SK-N-SH (cell line): ENCODE measurements at regions not wholly inside any gene's neighbourhood (a gene's known extent, or its start where the extent isn't known, plus 50 kb on each side); places are given as distances from the start of the nearest gene placed in this dataset.

Experiments used
- CTCF ChIA-PET: fragments of 300-600, 350-600 bp; formaldehyde crosslinking; extraction: SDS; loops from one replicate; lab custom pipeline; 2021; lab: Yijun Ruan, JAX
- POLR2A ChIA-PET: fragments of 350-600 bp; sonication (Branson Sonifier 250); formaldehyde crosslinking; extraction: SDS; loops from one replicate; lab custom pipeline; 2020; ENCODE audit warnings: antibody characterized with exemption, inconsistent platforms; lab: Yijun Ruan, JAX
- DNase-seq: peaks from one replicate; pipeline ENCODE4 v3.0.0; 2012
- H2AFZ ChIP-seq: fragments of 200-600 bp; sonication (generic); 2 replicates; pipeline ENCODE4 v1.8.1; 2016; ENCODE audit warnings: antibody characterized with exemption, mild to moderate bottlenecking, low read depth
- H3F3A ChIP-seq: fragments of 200-600 bp; sonication (generic); replicated peaks from 2 replicates; pipeline ENCODE3; 2016; ENCODE audit warnings: antibody characterized with exemption, mild to moderate bottlenecking; ENCODE audit not compliant: insufficient read depth
- H3K27ac ChIP-seq, 2 experiments: fragments of 200-500 bp in 1 of 2; fragments of 200-600 bp in 1 of 2; sonication (Bioruptor generic) in 1 of 2; sonication (generic), shearing (Covaris generic) in 1 of 2; 2 replicates each; pipeline versions ENCODE4 v1.5.1 to v1.6.1; 2014 to 2016; ENCODE audit warnings: low read depth in 2 of 2, inconsistent platforms in 1 of 2, low read length in 1 of 2, mild to moderate bottlenecking in 1 of 2, mixed read lengths in 1 of 2
- H3K27me3 ChIP-seq: fragments of 200-600 bp; sonication (generic), shearing (Covaris generic); 2 replicates; pipeline ENCODE4 v1.6.1; 2016; ENCODE audit warnings: mixed run types; ENCODE audit not compliant: insufficient read depth
- H3K36me3 ChIP-seq, 2 experiments: fragments of 200-500 bp in 1 of 2; fragments of 200-600 bp in 1 of 2; sonication (Bioruptor generic) in 1 of 2; sonication (generic) in 1 of 2; replicated peaks in 1 of 2; 2 replicates each; pipeline versions ENCODE3 to v1.5.1; 2014 to 2016; ENCODE audit warnings: low read length in 1 of 2, mild to moderate bottlenecking in 1 of 2; ENCODE audit not compliant: insufficient read depth in 2 of 2, control insufficient read depth in 1 of 2
- H3K4me1 ChIP-seq, 2 experiments: fragments of 200-500 bp in 1 of 2; fragments of 200-600 bp in 1 of 2; sonication (Bioruptor generic) in 1 of 2; sonication (generic), shearing (Covaris generic) in 1 of 2; 2 replicates each; pipeline versions ENCODE4 v1.5.1 to v1.6.1; 2014 to 2016; ENCODE audit warnings: low read depth in 1 of 2, low read length in 1 of 2, mixed run types in 1 of 2; ENCODE audit not compliant: insufficient read depth in 2 of 2, control insufficient read depth in 1 of 2
- H3K4me2 ChIP-seq: fragments of 200-600 bp; sonication (generic), shearing (Covaris generic); 2 replicates; pipeline ENCODE4 v1.6.1; 2017; ENCODE audit warnings: mixed run types
- H3K4me3 ChIP-seq, 2 experiments: fragments of 200-500 bp in 1 of 2; fragments of 200-600 bp in 1 of 2; sonication (Bioruptor generic) in 1 of 2; sonication (generic), shearing (Covaris generic) in 1 of 2; 2 replicates each; pipeline versions ENCODE4 v1.5.1 to v1.8.1; 2014 to 2016; ENCODE audit warnings: low read depth in 2 of 2, inconsistent platforms in 1 of 2, low read length in 1 of 2, mild to moderate bottlenecking in 1 of 2, mixed read lengths in 1 of 2, moderate library complexity in 1 of 2
- H3K79me2 ChIP-seq: fragments of 200-600 bp; sonication (generic); 2 replicates; pipeline ENCODE4 v1.8.1; 2017; ENCODE audit warnings: mild to moderate bottlenecking; ENCODE audit not compliant: insufficient read depth
- H3K9ac ChIP-seq: fragments of 200-600 bp; sonication (generic); 2 replicates; pipeline ENCODE4 v1.6.1; 2017; ENCODE audit warnings: mixed run types
- H3K9me2 ChIP-seq: fragments of 200-600 bp; sonication (generic); 2 replicates; pipeline ENCODE4 v1.6.1; 2017; ENCODE audit warnings: mixed run types
- H3K9me3 ChIP-seq: fragments of 200-600 bp; sonication (generic); 2 replicates; pipeline ENCODE4 v1.6.1; 2017; ENCODE audit warnings: mixed run types, mild to moderate bottlenecking, moderate library complexity
- H4K20me1 ChIP-seq: fragments of 200-600 bp; sonication (generic); 2 replicates; pipeline ENCODE4 v1.6.1; 2017; ENCODE audit warnings: mild to moderate bottlenecking, mixed run types; ENCODE audit not compliant: insufficient read depth
- ELF1 ChIP-seq: IDR thresholded peaks from 2 replicates; pipeline ENCODE4 v1.4.0; 2012
- EP300 ChIP-seq, 2 experiments: IDR thresholded peaks; 2 replicates each; pipeline versions ENCODE4 v1.4.0 to v1.6.1; 2012; ENCODE audit warnings: borderline replicate concordance in 1 of 2, low read depth in 1 of 2, low read length in 1 of 2
- GATA2 ChIP-seq: sonication (generic); formaldehyde crosslinking; IDR thresholded peaks from 2 replicates; pipeline ENCODE4 v1.5.0; 2020; ENCODE audit warnings: mild to moderate bottlenecking, missing genetic modification reagents
- IRF3 ChIP-seq: fragments of 150-350 bp; IDR thresholded peaks from 2 replicates; pipeline ENCODE4 v1.6.1; 2016; ENCODE audit warnings: mild to moderate bottlenecking, low read depth, low read length
- JUND ChIP-seq: IDR thresholded peaks from 2 replicates; pipeline ENCODE4 v1.4.0; 2012
- PBX3 ChIP-seq: IDR thresholded peaks from 2 replicates; pipeline ENCODE4; 2012
- POLR2AphosphoS5 ChIP-seq: IDR thresholded peaks from 2 replicates; pipeline ENCODE4 v1.6.1; 2012; ENCODE audit warnings: low read depth, low read length
- RAD21 ChIP-seq: IDR thresholded peaks from 2 replicates; pipeline ENCODE4 v1.6.1; 2012; ENCODE audit warnings: mild to moderate bottlenecking, low read length
- RCOR1 ChIP-seq: fragments of 150-350 bp; IDR thresholded peaks from 2 replicates; pipeline ENCODE4 v1.6.1; 2017; ENCODE audit warnings: antibody characterized with exemption, low read length
- REST ChIP-seq: IDR thresholded peaks from 2 replicates; pipeline ENCODE4 v1.6.1; 2012; ENCODE audit warnings: mild to moderate bottlenecking, low read depth, low read length, moderate library complexity
- SIN3A ChIP-seq: IDR thresholded peaks from 2 replicates; pipeline ENCODE4 v1.6.1; 2012; ENCODE audit warnings: low read depth, mild to moderate bottlenecking, low read length, moderate library complexity, borderline replicate concordance
- TAF1 ChIP-seq: IDR thresholded peaks from 2 replicates; pipeline ENCODE4 v1.6.1; 2012; ENCODE audit warnings: low read depth, mild to moderate bottlenecking, low read length, moderate library complexity, borderline replicate concordance
- TCF12 ChIP-seq: IDR thresholded peaks from 2 replicates; pipeline ENCODE4 v1.4.0; 2012
- ZBTB33 ChIP-seq: IDR thresholded peaks from 2 replicates; pipeline ENCODE4 v1.4.0; 2012; ENCODE audit warnings: low read depth, borderline replicate concordance
- whole genome bisulfite sequencing: methylation state at CpG from one replicate; pipeline ENCODE4 v1.1.6; 2017; ENCODE audit warnings: low lambda C conversion rate; 5-methylcytosine and 5-hydroxymethylcytosine counted together

GRCh38 chr20:41853806-41854205 lies 235.6 kb upstream of the CHD6 start:
- no peak overlapping the region for H3K9ac ChIP-seq
- 38% methylated on average over 2 of the region's 2 CpGs for WGBS
- H3F3A ChIP-seq: no peaks in the 10 kb centered on the region
- H3K9me3 ChIP-seq: no peaks in the 10 kb centered on the region
- H3K79me2 ChIP-seq: no peaks in the 10 kb centered on the region
- no peaks in the 10 kb centered on the region for H4K20me1 ChIP-seq
- H2AFZ ChIP-seq: no peak overlapping the region
- no peaks in the 10 kb centered on the region for H3K27me3 ChIP-seq
- no peaks in the 10 kb centered on the region for H3K4me1 ChIP-seq
- TF ChIP-seq ZBTB33 (no peak), POLR2AphosphoS5 (no peak), GATA2 (CRISPR knock-in tag) (no peak), EP300 (IDR thresholded peaks at IDR 0.05; ENCODE audit: borderline replicate concordance in 1 of 2, low read depth in 1 of 2, low read length in 1 of 2) (no peak), SIN3A (no peak), PBX3 (no peak), TAF1 (no peak)
- TF ChIP-seq, all 33 proteins: peak for 0
- Histone ChIP-seq H3K4me2 (no peak overlapping the region), H3K9me2 (no peaks in the 10 kb centered on the region), H3K4me3 (no peak overlapping the region), H3K36me3 (no peaks in the 10 kb centered on the region), H3K27ac (no peak overlapping the region)
- ChIA-PET POLR2A (interaction anchor here (0.7 kb wide), 1 partner anchor 220 kb away, joined by 3 read pairs; no protein-coding TSS in a partner anchor), CTCF (interaction anchor here (1.1 to 1.6 kb wide), 2 partner anchors 14 to 103 kb away, joined by 3 to 4 read pairs; no protein-coding TSS in a partner anchor)
- no peak for DNase-seq

- Histone ChIP-seq H3K9me3 (peaks cover 6% of the 10 kb centered on the region; the same call in 1 of the 2 replicates), H3K27me3 (no peaks in the 10 kb centered on the region), H3K9ac (no peak overlapping the region), H3K79me2 (no peaks in the 10 kb centered on the region), H3K4me1 (no peaks in the 10 kb centered on the region), H2AFZ (no peak overlapping the region), H3K27ac (no peak overlapping the region), H3K9me2 (no peaks in the 10 kb centered on the region), H4K20me1 (no peaks in the 10 kb centered on the region), H3K36me3 (no peaks in the 10 kb centered on the region), H3F3A (no peaks in the 10 kb centered on the region), H3K4me2 (no peak overlapping the region), H3K4me3 (no peak overlapping the region)
- no peak for TF ChIP-seq RCOR1
- TF ChIP-seq IRF3: no peak
- no peak for TF ChIP-seq JUND
- TF ChIP-seq REST: no peak
- TF ChIP-seq ELF1: no peak
- no peak for TF ChIP-seq TCF12
- TF ChIP-seq RAD21: peak; percentile 18; the same call in 1 of the 2 replicates
- DNase-seq: no peak
- ChIA-PET CTCF (no interaction called here), POLR2A (no interaction called here)
- 31% methylated on average over 3 of the region's 3 CpGs for WGBS
Measured at GRCh38 chr20:41848180-41848579, 230.0 kb upstream of the CHD6 start.
